ENCODE measurements at regions not wholly inside any gene's neighbourhood (a gene's known extent, or its start where the extent isn't known, plus 50 kb on each side); places are given as distances from the start of the nearest gene placed in this dataset.

- no peak for DNase-seq
Observed at GRCh38 chr4:126812076-126812475, 820.7 kb upstream of the INTU start.

DNA sequence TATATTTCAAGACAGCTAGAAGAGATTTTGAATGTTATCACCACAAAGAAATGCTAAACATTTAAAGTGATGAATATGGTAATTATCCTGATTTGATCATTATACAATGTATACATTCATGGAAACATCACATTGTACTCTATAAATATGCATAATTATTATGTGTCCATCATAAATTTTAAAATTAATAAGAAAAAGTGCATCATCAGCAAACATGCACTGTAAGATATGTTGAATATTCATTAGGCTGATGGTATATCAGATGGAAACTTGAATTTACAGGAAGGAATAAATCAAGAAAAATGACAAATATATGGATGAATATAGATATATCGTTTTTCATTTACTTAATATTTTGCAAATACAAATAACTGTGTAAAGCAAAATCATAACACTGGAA is 812.1 kb upstream of the INTU start:
- no peak for DNase-seq

DNA sequence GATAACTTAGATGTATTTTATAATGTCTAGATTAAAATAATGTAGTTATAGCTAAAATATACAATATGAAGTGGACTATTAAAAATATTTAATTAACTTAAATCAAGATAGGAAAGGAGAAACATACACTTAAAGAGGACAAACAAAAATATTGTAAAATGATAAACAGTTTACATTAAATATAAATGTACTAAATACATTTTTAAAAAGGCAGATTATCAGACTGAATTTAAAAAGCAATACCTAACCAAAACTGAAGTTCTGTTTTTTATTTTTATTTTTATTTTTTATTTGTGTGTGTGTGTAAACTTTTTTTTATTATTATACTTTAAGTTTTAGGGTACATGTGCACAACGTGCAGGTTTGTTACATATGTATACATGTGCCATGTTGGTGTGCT is 811.6 kb upstream of the INTU start:
- DNase-seq, result no peak

- no peak for DNase-seq
Observed at GRCh38 chr4:126825083-126825482, 807.7 kb upstream of the INTU start.

GRCh38 chr4:126827669-126828068 is 805.1 kb upstream of the INTU start:
- no peak for DNase-seq

DNA sequence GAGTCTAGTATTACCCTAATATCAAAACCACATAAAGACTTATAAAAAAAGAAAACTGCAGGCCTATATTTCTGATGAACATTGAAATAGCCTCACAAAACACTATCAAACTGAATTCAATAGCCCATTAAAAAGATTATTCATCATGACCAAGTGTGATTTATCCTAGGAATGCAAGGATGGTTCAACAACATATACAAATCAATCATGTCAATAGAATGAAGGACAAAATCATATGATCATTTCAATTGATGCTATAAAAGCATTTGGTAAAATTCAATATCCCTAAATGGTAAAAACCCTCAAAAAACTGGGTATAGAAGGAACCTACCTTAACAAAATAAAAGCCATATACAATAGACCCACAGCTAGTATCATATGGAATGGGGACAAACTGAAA is 797.9 kb upstream of the INTU start:
- DNase-seq, result no peak

DNA sequence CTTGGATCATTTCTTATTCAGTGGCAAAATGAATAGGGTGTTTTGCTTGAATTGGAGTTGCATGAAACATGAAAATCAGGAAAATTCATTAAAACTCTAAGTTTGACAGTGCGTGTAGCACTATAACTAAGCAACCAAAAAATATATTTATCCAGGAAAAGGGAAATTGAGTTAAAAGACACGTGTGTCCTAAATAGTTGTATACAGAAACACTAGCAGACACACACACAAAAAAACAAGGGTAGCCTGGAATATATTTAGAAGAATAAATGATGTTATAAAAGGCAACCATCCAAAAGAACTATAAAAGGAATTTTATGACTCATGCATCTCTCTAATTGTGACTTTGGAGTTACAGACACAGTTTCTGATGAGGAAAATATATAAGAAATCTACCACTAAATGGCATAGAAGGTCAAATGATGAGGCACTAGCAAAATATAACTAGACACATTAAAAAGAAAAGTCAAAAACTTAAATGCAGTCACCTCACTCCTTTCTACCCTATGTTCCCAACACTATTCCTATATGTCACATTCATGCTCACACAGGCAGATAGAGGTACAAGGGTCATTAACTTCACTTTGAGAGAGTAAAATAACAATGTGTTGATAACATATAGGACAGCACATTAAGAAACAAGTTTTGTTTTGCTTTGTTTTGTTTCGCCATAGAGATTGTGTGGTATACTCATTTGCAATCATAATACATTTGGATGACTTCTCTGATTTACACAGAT is 793.6 kb upstream of the INTU start:
- DNase-seq, result no peak

DNA sequence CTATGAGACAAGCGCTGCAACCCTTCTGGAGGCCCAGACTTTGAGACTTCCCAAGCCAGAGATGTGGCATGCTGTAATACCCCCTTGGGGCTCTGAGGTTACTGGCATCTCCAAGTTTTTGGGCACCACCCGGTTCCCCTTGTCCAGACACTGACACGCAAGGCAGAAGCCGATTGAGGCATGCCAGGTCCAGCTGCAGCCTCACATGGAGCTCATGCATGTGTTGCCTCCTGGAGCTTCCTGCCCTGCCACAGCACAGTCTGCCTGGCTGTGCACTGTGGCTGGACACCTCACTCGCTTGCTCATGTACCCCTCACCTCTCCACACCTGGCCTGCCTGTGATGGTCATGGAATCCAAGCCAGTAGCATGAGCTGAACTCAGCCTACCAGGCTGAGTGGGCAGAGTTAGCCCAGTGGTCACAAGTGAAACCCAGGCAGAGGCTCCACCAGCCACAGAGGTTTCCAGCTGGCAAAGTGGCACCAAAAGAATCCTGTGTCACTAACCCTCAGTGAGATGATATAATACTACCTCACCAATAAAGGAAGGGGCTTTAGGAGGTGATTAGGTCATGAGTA is 789.2 kb upstream of the INTU start:
- no peak for DNase-seq

DNA sequence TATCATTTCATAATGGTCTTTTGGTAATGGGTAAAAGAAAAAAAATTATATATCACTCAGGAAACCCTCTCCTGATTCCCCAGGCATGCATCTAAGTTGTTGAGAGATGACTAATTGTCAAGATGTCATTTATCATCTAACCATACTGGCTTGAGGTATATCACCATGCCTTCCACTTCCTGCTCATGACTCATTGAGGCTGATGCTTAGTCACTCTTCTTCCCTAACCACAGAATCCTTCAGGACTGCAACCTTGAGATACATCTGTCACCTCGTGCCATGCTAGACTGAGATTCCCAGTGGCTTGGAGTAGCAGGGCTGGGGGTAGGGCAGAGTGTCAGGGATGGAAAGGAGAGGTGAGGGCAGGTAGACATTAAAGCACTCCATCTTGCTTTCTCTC is 782.5 kb upstream of the INTU start:
- peak in 1 of 2 experiments; percentile 3 for DNase-seq

GRCh38 chr4:126851391-126851790 is 781.4 kb upstream of the INTU start:
- DNase-seq, result no peak

GRCh38 chr4:126853715-126854114 is 779.0 kb upstream of the INTU start:
- DNase-seq, result no peak

DNA sequence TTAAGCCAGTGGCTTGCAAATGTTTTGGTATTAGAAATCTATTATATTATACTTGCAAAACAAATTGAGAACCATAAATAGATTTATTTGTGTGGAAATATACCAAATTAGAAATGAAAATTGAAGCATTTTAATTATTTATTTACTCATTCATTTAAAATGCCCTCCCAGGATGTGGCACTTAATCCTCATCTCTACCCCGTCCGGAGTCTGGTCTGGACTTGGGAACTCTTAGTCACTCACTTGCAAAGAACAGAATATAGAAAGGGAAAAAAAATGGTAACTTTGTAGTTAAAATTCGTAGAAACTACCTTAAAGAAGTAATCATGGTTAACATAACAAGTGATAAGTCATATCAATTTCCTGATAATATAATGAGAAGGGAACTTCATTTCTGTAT is 775.9 kb upstream of the INTU start:
- DNase-seq, result no peak

- DNase-seq, result no peak
Observed at GRCh38 chr4:126859314-126859713, 773.4 kb upstream of the INTU start.

GRCh38 chr4:126859872-126860271 is 772.9 kb upstream of the INTU start:
- no peak for DNase-seq

GRCh38 chr4:126860308-126860707 is 772.4 kb upstream of the INTU start:
- no peak for DNase-seq

GRCh38 chr4:126869967-126870366 is 762.8 kb upstream of the INTU start:
- DNase-seq, result no peak

- no peak for DNase-seq
Observed at GRCh38 chr4:126871810-126872209, 760.9 kb upstream of the INTU start.

GRCh38 chr4:126874533-126874932 is 758.2 kb upstream of the INTU start:
- DNase-seq, result no peak

DNA sequence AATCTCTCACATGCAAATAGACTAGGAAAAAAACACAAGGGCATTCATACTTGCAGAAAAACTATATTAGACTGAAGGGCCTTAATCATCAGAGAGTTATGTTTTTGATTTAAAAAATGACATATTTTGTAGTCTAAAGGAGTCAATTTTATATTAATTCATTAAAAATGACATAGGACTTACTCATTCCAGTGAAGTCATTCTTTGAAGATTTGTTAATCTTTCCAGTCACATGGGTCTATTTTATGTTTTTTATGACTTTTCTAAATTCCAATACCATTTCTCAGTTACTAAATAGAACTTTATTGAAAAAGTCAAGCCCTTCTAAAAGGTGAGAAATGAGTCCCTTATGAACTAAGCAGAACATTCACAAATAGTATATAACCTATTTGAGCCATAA is 743.8 kb upstream of the INTU start:
- no peak for DNase-seq

DNA sequence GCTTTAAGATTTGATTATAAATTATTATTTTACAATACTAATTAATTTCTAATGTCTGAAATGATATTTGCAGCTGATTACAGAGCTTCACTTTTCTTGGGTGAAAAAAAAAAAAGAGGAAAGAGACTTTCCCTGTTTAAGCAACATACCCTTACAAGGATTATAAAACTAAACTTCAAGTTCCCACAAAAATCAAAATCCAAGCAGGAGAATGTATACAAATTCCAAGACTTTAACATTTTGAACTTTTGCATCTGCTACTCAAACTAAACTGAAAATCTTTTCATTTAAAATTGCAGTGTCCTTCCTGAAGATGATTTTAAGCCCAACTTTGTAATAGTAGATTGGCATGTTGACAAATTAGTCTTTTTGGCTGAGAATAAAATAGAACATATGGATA is 742.4 kb upstream of the INTU start:
- peak in 1 of 2 experiments; percentile 3 for DNase-seq

GRCh38 chr4:126890994-126891393 is 741.8 kb upstream of the INTU start:
- no peak for DNase-seq

- DNase-seq, result no peak
Observed at GRCh38 chr4:126894963-126895362, 737.8 kb upstream of the INTU start.

DNA sequence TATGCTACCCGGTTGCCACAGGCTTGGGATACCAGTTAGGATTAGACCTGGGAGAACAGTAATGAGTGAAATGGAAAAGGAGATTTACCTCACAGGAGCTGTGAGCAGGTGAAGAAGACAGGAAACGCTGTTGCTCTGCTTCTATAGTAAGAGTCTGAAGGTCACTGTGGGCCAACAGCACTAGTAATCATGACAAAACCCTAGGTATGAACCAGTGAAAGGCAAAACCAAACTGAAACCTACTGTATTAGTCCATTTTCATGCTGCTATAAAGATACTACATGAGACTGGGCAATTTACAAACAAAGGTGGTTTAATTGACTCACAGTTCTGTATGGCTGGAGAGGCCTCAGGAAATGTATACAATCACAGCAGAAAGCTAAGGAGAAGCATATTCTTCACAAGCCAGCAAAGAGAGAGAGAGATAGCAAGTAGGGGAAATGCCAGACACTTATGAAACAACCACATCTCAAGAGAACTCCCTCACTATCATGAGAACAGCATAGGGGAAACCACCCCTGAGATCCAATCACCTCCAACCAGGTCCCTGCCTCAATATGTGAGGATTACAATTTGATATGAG is 736.7 kb upstream of the INTU start:
- DNase-seq, result no peak

DNA sequence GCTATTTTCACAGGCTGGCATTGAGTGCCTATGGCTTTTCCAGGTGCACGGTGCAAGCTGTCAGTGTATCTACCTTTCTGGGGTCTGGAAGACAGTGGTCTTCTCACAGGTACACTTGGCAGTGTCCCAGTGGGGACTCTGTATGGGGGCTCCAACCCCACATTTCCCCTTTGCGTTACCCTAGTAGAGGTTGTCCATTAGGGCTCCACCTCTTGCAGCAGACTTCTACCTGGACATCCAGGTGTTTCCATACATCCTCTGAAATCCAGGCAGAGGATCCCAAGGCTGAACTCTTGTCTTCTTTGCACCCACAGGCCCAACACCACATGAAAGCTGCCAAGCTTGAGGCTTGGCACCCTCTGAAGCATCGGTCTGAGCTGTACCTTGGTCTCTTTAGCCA is 735.7 kb upstream of the INTU start:
- DNase-seq, result no peak

DNA sequence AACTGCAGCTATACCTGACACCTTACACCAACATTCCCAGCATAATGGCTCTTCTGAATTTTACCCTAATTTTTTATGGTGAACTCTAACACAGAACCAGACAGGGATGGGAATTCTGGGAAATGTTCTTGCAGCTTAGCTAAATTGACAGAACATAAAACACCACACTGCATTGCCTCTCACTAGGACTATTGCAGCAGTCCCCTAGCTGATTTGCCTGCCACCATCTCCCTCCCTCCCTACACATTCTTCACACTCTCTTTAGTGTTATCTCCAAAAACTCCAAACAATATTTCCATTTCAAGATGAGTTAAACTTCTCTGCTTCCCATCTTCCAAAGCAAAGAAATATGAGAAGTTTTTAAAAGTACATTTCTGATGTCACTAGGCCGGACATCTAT is 733.9 kb upstream of the INTU start:
- DNase-seq, result no peak

Data from NCI-H446 (cell line).